NCI-H146 treated with DMSO at 0.1 percent for 48 hours (cell line): ENCODE measurements at regions not wholly inside any gene's neighbourhood (a gene's known extent, or its start where the extent isn't known, plus 50 kb on each side); places are given as distances from the start of the nearest gene placed in this dataset.
"Not testable (repeated sequence)": the region's sequence is repeated elsewhere in the genome, so short reads cannot be mapped to it uniquely, and the experiment has no call there.

Experiments
- DNase-seq: peaks from one replicate; lab custom pipeline; 2025; ENCODE audit not compliant: unreplicated experiment; lab: John Stamatoyannopoulos, UW

- no peak for DNase-seq
These were observed 88.7 kb upstream of the TBL1X start for GRCh38 chrX:9376111-9376510.

- DNase-seq: not testable (repeated sequence)
These were observed 87.6 kb upstream of the TBL1X start for GRCh38 chrX:9377216-9377615.

GRCh38 chrX:9378980-9379696, 85.7 kb upstream of the TBL1X start:
- DNase-seq: no peak

DNA sequence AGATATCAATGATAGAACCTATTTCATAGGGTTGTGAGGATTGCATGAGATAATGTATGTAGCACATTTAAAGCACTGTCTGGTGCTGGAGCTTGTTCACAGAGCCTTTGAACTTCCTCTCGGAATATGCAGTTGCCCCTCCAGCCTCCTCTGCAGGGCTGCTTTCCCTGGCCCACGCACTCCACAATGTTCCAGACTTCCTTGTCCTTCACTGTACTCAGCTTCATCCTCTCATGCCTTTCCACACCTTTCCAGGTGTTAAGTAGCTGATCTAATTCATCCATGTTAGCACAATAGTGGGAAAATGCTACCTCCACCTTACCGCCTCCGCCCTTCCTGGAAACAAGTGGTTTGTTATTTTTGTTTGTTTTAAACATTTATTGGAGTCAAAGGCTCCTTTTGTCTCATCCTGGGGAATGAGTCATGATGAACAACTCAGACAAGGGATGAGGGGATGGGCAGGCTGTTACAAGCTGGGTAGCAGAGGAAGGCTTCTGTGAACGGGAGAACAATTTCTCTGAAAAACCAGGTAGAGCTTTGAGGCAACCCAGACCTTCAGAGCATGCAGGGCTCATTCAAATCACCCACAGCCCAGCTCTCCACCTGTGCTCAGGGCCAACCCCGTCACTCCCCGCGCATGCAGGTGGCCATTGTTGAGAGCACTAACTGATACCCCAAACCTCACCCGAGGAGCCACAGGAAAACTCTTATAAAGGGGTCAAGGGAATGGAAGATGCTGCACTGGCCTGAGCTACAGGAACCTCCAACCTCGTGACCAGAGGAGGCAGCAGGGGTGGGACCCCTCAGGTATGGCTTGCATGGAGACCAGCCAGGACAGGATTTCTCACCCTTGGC, 84.9 kb upstream of the TBL1X start:
- peak; percentile 3 for DNase-seq

DNA sequence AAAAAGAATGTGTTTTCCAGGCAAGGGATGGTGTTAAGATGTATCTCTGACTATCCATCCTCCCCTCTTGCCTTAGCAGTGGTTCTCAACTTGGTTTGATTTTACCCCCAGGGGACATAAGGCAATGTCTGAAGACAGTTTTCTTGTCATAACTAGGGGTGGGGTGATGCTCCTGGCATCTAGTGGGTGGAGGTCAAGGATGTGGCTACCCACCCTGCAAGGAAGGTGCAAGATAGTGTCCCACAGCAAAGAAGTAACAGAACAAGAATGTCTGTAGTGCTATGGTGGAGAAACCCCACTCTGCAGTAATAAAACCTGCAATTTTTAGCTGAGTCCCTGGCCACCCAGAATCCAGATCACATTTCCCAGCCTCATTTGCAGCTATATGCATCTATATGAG, 81.2 kb upstream of the TBL1X start:
- DNase-seq: no peak

GRCh38 chrX:9388450-9388849, 76.4 kb upstream of the TBL1X start:
- DNase-seq: no peak

DNA sequence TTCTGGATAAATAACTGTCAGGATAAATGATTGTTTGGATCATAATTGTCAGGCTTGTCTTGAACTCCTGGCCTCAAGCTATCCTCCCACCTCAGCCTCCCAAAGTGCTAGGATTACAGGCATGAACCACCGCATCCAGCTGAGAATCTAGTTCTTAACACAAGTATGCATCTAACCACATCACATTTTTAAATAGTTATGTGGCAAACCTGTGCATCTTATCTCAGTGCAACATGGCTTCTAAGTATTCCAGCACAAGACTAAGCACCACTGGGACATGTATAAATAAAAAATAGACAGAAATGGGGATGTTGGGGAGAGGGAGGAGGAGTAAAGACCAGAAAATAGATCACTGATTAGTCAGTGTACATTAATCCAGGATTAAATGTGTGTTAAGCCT, 74.7 kb upstream of the TBL1X start:
- no peak for DNase-seq

DNA sequence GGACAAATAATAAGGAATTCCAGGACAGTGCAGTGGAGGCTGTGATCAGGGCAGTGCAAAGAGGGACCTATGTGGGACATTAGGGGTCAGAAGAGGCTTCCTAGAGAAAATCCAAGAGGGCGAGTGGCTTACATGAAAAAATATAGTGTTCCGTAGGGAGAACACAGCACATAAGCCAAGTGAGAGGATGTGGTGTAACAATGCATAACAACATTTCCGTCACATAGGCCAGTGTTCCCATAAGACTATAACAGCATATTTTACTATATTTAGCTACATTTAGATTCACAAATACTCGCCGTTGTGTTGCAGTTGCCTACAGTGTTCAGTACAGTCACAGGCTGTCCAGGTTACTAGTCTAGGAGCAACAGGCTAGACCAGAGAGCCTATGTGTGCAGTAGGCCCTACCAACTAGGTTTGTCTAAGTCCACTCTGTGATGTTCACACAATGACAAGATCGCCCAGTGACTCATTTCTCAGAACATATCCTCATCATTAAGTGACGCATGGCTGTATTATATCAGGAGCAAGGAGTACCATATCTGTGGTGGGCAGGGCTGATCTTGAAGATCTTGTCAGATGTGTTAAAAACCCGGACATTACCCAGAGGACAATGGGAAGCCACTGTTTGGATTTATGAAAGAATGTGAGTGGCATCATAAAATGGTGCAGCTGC, 74.0 kb upstream of the TBL1X start:
- DNase-seq: no peak

DNA sequence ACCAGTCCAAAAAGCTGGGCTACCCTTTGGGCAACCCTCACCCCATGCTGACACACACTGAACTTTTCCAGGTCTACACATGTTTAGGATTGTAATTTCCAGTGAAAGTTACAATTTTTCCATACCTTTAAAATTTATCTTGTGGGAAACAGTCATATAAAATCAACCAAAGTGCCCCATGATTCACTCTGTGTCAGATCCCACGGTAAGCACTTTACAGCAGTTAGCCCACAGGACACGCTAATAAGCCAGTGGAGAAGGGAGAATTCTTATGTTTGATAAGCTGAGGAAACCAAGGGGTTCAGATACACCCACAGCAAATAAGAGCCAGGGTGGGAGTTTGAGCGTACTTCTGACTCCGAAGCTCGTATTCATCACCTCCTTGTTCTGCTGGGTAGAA, 72.4 kb upstream of the TBL1X start:
- no peak for DNase-seq

DNA sequence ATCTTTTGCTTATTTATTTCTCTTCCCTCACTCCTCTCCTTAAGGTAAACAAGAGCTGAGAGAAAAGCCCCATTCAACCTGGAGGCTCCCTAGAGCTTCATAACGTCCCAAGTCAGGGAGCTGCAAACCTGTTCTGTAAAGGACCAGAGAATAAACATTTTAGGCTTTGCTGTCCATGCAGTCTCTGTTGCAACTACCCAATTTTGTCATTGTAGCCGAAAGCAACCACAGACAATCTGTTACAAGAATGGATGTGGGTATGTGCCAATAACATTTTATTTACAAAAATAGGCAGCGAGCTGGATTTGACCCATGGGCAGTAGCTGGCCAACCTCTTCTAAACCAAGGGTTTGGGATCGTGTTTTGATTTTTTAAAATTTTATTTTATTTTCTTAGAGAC, 71.3 kb upstream of the TBL1X start:
- no peak for DNase-seq

GRCh38 chrX:9394212-9394611, 70.6 kb upstream of the TBL1X start:
- no peak for DNase-seq

DNA sequence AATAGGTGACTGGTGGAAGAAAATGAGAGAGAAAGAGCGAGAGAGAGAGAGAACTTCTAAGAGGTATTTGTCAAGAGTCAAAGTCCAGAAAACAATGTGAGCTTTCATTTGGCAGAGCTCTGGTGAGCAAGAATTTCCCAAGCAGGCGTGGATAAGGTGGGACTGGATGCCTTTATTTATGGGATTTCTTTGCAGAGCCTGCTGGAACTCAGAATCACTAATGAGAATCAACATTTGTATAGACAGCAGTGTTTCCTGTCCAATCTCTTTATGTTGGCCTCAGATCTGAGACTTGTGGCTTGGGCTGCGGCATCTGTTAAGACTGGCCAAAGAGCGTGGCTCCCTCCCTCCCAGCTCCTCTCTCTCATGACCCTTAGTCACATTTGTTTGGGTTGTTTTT, 67.9 kb upstream of the TBL1X start:
- no peak for DNase-seq

DNA sequence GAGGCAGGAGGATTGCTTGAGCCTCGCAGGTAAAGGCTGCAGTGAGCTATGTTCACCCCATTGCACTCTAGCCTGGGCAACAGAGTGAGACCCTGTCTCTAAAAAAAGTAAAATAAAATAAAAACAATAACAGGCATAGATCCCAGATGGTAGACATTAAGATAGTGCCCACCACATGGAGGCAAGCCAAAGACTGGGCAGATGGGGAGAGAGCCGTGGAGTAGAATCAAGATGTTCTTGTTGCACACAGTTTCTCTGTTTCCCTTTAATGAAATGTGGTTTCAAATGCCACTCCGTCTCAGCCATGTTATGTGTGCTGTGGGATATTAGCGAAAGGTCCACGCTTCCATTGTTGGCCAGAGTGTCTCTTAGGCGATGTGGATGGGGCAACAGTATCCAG, 63.8 kb upstream of the TBL1X start:
- DNase-seq: no peak

DNA sequence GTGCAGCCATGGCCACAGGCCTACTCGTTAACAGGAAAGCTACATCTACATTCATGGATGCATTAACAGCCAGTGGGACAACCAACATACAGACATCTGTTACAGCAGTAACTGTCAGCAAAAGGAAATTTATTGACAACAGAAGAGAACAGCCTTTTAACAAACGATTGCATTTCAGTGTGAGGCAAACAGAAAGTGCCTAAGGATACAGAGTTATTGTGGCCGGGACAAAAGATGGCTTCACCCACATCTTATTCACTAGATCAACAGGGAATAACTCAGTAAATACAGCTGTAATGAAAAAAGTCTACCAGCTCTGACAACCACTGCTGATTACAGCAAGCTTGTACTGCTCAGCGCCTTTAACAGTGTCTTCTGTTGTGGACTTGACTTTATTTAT, 61.5 kb upstream of the TBL1X start:
- no peak for DNase-seq

GRCh38 chrX:9405635-9406034, 59.2 kb upstream of the TBL1X start:
- not testable (repeated sequence) for DNase-seq

GRCh38 chrX:9410889-9411288, 54.0 kb upstream of the TBL1X start:
- DNase-seq: not testable (repeated sequence)

GRCh38 chrX:9411682-9412081, 53.2 kb upstream of the TBL1X start:
- DNase-seq: not testable (repeated sequence)

DNA sequence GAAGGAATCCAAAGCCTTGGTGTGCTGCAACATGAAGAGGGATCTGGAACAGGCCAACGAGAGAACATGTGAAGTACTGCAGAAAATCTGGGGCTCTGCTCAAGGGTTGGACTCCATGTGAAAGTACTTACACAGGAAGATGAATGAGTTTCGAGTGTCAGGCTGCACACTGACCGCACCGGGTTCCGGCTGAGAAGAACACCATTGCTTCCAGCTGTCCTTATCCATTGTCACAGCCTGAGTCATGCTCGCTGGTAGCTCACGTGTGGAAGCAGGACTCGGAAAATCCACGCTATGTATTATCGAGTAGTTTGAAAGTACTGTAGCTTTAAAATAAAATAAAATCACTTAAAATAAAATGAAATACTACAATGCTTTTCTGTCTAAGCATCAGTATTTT, 50.4 kb upstream of the TBL1X start:
- no peak for DNase-seq
